MG63 (cell line): ENCODE measurements at regions not wholly inside any gene's neighbourhood (a gene's known extent, or its start where the extent isn't known, plus 50 kb on each side); places are given as distances from the start of the nearest gene placed in this dataset.
"Not testable (repeated sequence)": the region's sequence is repeated elsewhere in the genome, so short reads cannot be mapped to it uniquely, and the experiment has no call there.

Experiments used
- DNase-seq: peaks from one replicate; pipeline ENCODE4 v3.0.0-alpha.2; 2020
- H3K27me3 ChIP-seq: fragments of 250-450 bp; sonication (Bioruptor Pico); 2 replicates; pipeline ENCODE4 v1.5.1; 2020; ENCODE audit warnings: mild to moderate bottlenecking, moderate library complexity
- H3K36me3 ChIP-seq: fragments of 250-450 bp; sonication (Bioruptor Pico); 2 replicates; pipeline ENCODE4 v1.5.1; 2020; ENCODE audit warnings: mild to moderate bottlenecking, moderate library complexity
- H3K4me3 ChIP-seq: fragments of 250-450 bp; sonication (Bioruptor Pico); 2 replicates; pipeline ENCODE4 v1.5.1; 2020; ENCODE audit warnings: mild to moderate bottlenecking, moderate library complexity
- H3K9me3 ChIP-seq: fragments of 250-450 bp; sonication (Bioruptor Pico); 2 replicates; pipeline ENCODE4 v1.5.1; 2020; ENCODE audit warnings: mild to moderate bottlenecking, moderate library complexity

DNA sequence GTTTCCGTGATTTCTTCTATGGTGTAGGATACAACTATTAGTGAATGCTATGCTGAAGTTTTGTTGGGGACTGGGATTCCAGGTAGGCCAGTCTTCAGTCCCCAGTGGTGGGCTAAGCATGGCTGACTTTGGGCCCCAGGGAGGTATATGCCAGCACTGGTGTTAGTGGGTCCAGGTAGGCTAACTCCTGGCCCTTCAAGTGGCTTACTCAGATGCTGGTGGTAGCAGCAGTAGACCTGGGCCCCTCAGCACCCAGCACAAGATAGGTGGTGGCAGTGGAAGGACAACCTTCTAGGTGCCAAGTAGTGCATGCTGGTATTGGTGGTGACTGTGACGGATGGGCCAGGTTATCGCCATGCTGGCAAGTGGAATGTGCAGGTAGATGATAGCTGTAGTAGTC lies 955.1 kb downstream of the TMTC2 start:
- Histone ChIP-seq H3K4me3 (no peak overlapping the region), H3K9me3 (no peaks in the 10 kb centered on the region), H3K36me3 (no peaks in the 10 kb centered on the region), H3K27me3 (no peaks in the 10 kb centered on the region)
- DNase-seq = no peak

DNA sequence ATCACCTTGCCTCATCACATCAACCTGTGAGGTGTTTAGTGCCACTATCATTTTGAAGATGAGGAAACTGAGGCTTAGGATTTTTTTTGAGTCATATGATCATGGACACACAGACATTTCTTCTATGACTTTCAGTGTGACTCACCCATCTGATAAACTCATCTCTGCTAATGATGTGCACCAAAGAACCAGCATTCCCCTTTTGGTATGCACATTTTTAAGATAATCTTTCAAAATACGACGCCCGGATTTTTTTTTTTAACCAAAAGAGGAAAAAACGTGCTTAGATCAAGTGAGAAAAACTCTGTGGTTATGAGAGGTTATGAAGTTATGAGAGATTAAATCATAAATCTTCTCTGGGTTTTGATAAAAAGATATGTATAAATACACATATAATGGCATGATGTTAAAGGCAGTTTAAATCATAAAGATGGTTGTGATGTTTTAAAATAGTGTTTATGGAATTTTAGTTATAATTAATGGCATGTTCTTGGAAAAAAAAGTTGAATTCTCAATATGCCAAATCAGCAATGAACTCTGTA lies 948.1 kb downstream of the TMTC2 start:
- no peak for DNase-seq
- Histone ChIP-seq H3K27me3 (no peaks in the 10 kb centered on the region), H3K9me3 (no peaks in the 10 kb centered on the region), H3K4me3 (no peak overlapping the region), H3K36me3 (no peaks in the 10 kb centered on the region)

DNA sequence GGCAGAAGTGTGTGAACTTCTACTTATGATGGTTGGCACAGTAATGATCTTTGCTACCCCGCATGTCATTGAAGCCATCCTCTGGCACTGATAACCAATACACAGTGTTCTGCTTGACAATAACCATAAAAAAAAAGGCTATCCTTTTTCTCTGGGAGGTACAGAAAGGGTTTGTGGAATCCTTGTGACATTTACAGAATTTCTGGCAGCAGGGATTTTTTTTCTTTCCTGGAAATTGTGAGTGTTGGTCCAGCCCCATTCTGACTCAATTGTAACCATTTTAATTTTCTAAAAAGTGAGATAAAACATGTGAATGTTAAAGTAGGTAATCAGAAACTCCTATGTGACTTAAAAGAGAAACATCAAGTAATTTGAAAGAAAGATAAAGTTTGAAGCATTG lies 943.8 kb downstream of the TMTC2 start:
- H3K27me3 ChIP-seq = no peaks in the 10 kb centered on the region
- H3K9me3 ChIP-seq = no peaks in the 10 kb centered on the region
- H3K36me3 ChIP-seq = no peaks in the 10 kb centered on the region
- no peak for DNase-seq
- H3K4me3 ChIP-seq = no peak overlapping the region

DNA sequence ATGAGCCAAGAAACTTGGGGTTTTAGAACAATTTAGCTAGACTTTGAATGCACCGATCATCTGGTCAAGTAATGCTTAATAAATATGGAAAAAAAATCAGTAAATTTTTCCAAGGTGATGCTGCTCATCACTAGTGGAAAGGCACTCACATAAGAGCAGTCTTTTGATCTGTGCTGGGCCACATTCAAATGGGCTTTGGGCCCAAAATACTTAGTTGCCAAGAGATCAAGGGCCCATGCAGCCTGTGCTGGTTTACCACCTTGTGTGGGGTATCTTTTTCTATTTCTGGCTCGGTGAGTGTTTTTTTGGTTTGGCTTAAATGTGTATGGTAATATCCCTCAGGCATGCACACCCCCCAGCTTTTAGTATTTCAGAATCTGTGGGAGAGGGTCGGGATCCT lies 943.2 kb downstream of the TMTC2 start:
- no peak for DNase-seq
- no peaks in the 10 kb centered on the region for H3K27me3 ChIP-seq
- no peaks in the 10 kb centered on the region for H3K36me3 ChIP-seq
- H3K4me3 ChIP-seq = no peak overlapping the region
- H3K9me3 ChIP-seq = no peaks in the 10 kb centered on the region

DNA sequence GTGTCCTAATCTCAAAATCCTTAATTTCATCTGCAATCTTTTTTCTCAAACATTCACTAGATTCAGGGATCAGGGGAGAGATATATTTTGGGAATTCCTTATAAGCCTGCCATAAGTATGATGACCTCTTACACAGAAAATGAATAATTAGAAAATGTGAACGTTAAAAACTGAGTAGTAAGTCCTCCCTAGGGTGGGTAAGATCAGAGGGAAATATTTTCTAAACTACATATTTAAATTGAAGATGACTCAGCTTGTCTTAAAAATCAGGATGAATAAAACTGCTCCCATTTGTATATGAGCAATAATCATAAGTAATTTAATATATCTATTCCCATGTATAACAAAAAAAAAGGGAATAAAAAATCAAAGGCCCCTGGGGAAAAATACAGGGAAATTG lies 935.5 kb downstream of the TMTC2 start:
- Histone ChIP-seq H3K36me3 (no peaks in the 10 kb centered on the region), H3K27me3 (no peaks in the 10 kb centered on the region), H3K9me3 (no peaks in the 10 kb centered on the region), H3K4me3 (no peak overlapping the region)
- no peak for DNase-seq

DNA sequence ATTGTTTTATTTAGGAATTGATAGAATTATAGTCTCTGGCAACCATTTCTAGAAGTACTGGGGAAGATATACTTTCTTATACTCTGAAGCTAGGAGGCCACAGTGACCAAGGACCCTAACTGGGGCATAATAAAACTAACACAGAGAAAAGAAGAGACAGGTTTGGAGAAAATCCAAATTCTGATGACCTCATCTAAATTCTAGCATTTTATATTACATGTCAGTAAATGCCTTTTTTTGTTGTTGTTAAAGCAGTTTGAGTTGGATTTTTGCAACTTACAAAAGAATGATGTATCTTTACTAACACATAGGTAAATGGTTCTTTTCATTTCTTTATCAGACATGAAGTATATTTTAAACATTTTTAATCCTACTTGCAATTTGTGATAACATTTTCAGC lies 933.3 kb downstream of the TMTC2 start:
- Histone ChIP-seq H3K4me3 (no peak overlapping the region), H3K36me3 (no peaks in the 10 kb centered on the region)

DNA sequence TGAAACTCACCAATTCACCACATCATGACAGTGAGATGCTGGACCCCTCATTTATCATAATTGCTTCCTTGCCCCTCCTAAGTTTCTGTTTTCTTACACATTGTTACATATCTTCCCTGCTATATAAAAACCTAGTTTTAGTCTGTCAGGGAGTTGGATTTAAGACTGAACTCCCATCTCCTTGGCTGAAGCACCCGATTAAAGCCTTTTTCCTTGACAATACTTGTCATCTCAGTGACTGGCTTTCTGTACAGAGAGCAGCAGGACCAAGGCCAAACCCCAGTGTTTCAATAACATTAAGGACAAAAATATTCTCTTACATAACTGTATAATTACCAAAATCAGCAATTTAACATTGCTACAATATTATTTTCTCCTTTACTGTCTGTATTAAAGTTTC lies 928.4 kb downstream of the TMTC2 start:
- H3K36me3 ChIP-seq = no peaks in the 10 kb centered on the region
- H3K27me3 ChIP-seq = no peaks in the 10 kb centered on the region
- DNase-seq = no peak
- peaks cover 5% of the 10 kb centered on the region; the same call in 1 of the 2 replicates for H3K9me3 ChIP-seq
- H3K4me3 ChIP-seq = no peak overlapping the region

More for the DNA sequence above, 933.3 kb downstream of the TMTC2 start:
- no peaks in the 10 kb centered on the region; the same call in 1 of the 2 replicates for H3K9me3 ChIP-seq
- H3K27me3 ChIP-seq = no peaks in the 10 kb centered on the region
- no peak for DNase-seq

DNA sequence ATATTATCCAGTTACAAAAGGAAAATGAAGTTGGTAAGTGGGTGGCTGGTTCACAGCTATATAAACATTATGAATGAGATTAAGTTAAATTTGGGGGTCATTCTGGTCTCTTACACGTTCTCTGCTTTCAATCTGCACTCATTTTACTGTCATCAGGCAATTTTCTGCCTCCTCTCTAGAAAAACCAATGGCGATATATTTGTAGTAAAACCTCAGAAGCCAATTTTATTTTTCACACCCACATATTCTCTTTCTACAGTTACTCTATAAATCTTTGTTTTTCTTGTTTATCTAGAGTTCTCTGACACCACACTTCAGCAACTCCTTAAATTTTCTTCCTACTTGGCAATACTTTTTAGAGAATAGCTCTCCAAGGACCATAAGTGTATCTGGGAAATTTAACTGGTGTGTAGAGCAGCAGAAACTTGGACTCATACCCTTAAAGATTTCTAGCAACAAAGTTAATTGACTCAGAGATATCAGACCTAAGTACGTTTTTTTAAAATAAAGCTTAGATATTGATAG lies 926.9 kb downstream of the TMTC2 start:
- H3K36me3 ChIP-seq = no peaks in the 10 kb centered on the region
- H3K9me3 ChIP-seq = peaks cover 5% of the 10 kb centered on the region; the same call in 1 of the 2 replicates
- H3K27me3 ChIP-seq = no peaks in the 10 kb centered on the region
- DNase-seq = no peak
- H3K4me3 ChIP-seq = no peak overlapping the region

DNA sequence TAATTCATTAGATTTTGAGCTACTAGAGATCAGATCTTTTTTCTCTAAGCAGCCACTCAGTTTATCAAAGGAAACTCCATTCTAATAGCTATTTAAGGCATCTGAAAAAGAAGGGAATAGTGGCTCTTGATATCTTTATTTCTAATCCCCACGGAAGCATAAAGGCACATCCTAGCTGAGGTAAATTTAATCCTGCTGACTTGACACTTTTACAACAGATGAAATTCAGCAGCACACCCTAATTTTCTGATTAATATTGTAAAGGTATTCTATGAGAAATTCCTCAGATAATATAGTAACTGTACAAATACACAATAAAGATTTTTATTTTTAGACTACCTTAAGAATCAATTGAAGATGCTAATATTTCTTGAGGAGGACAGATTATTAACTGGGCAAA lies 916.4 kb downstream of the TMTC2 start:
- H3K27me3 ChIP-seq = no peaks in the 10 kb centered on the region
- H3K9me3 ChIP-seq = peaks cover 9% of the 10 kb centered on the region; the same call in 1 of the 2 replicates
- H3K4me3 ChIP-seq = no peak overlapping the region
- DNase-seq = no peak
- no peaks in the 10 kb centered on the region for H3K36me3 ChIP-seq

DNA sequence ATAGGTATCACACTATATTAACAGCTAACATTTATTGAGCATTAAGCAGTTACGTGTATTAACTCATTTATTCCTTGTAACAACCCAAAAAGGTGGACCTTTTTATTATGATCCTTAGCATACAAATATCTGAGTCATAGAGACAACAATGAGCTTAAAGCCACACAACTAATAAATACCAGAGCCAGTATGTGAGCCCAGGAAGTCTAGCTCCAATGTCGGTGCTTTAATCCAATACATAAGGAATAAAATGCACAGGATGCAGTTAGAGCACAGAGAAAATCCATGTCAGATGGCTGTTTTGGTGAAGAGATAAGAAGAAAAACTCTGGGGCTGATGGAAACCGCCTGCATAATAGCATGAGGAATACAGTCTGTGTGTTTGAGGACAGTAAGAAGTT lies 888.6 kb downstream of the TMTC2 start:
- no peak overlapping the region for H3K4me3 ChIP-seq
- no peaks in the 10 kb centered on the region for H3K27me3 ChIP-seq
- H3K36me3 ChIP-seq = no peaks in the 10 kb centered on the region
- no peaks in the 10 kb centered on the region for H3K9me3 ChIP-seq
- DNase-seq = no peak

DNA sequence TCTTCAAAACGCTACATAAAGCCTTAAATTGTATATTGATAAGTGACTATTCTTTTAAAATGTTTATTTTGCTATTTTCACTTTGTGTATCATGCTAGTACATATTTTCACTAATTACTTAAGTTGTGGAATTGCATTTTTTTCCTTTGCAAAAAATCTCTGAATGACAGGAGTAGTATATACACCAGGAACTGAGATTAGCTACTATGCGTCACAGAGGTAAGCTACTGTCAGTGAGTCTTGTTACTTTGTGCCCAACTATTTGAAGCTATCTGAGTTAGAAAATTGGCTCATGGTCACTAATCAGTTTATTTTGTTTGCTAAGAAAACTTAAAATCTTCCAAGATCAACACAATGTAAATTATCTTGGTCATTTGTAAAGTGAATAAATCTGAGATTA lies 887.4 kb downstream of the TMTC2 start:
- no peak overlapping the region for H3K4me3 ChIP-seq
- no peaks in the 10 kb centered on the region for H3K27me3 ChIP-seq
- no peaks in the 10 kb centered on the region for H3K9me3 ChIP-seq
- no peaks in the 10 kb centered on the region for H3K36me3 ChIP-seq
- no peak for DNase-seq

DNA sequence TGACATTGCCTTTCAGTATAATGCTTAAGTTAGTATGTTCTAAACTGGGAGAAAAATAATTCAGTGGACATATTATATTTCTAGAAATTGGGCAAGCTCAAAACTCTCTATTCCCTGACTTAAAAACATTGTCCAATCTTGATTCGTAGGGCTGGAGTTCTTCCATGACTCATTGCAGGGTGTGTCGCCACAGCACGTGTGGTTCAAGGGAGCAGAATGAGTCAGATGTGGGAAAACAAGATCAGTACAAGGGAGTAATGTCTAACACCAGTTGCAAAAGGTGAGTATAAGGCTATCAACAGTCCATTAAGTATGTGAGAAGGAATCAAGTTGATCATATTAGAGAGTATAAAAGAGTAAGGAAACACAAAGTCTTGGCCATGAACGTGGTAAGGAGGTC lies 887.0 kb downstream of the TMTC2 start:
- Histone ChIP-seq H3K27me3 (no peaks in the 10 kb centered on the region), H3K36me3 (no peaks in the 10 kb centered on the region), H3K4me3 (no peak overlapping the region), H3K9me3 (no peaks in the 10 kb centered on the region)
- peak; percentile 50 for DNase-seq

DNA sequence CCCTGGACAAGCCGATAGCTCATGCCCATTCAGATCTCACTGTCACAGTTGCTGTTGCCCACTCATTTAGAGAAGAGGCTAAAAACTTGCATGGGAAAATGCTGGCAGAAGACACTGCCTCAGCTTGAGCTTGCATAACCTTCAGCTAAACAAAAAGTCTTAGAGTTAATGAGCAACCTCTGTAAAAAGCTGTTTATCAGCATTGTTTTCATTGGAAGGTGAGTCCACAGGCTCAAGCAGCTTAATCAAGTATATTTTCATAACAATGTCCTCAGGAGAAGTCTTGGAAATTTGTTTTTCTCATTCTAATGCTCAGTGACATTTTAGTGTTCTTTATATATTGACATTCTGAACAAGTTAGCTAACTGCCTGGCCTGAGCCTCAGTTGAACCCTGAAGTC lies 872.9 kb downstream of the TMTC2 start:
- no peaks in the 10 kb centered on the region for H3K36me3 ChIP-seq
- no peak overlapping the region for H3K4me3 ChIP-seq
- H3K27me3 ChIP-seq = no peaks in the 10 kb centered on the region
- H3K9me3 ChIP-seq = no peaks in the 10 kb centered on the region
- no peak for DNase-seq

DNA sequence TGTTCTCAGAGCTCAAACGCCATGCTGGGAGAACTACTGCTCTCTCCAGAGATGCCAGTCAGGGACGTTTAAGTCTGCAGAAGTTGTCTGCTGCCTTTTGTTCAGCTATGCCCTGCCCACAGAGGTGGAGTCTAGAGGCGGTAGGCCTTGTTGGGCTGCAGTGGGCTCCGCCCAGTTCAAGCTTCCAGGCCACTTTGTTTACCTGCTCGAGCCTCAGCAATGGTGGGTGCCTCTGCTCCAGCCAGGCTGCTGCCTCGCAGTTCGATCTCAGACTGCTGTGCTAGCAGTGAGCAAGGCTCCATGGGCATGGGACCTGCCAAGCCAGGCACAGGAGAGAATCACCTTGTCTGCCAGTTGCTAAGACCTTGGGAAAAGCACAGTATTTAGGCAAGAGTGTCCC lies 869.3 kb downstream of the TMTC2 start:
- H3K27me3 ChIP-seq, H3K4me3 ChIP-seq, H3K9me3 ChIP-seq, H3K36me3 ChIP-seq, DNase-seq: not testable (repeated sequence)

DNA sequence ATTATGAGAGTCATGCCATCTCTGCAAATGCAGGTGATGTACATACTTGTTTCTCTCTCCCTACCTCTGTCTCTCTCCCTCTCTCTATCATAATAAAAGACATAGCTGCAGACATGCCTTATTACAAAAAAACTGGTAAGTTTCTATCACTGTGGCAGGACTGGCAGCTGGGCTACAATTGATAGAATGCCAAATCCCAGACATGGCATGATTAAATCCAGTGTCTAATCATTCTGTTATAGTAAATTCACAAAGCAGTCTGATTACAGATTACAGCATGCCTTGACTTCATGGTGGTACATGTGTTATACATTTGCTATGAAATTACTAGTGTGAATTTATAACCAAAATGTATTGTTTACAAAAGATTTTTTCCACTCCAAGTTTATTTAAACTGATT lies 854.7 kb downstream of the TMTC2 start:
- Histone ChIP-seq H3K27me3 (no peaks in the 10 kb centered on the region), H3K9me3 (no peaks in the 10 kb centered on the region), H3K36me3 (no peaks in the 10 kb centered on the region), H3K4me3 (no peak overlapping the region)
- no peak for DNase-seq

DNA sequence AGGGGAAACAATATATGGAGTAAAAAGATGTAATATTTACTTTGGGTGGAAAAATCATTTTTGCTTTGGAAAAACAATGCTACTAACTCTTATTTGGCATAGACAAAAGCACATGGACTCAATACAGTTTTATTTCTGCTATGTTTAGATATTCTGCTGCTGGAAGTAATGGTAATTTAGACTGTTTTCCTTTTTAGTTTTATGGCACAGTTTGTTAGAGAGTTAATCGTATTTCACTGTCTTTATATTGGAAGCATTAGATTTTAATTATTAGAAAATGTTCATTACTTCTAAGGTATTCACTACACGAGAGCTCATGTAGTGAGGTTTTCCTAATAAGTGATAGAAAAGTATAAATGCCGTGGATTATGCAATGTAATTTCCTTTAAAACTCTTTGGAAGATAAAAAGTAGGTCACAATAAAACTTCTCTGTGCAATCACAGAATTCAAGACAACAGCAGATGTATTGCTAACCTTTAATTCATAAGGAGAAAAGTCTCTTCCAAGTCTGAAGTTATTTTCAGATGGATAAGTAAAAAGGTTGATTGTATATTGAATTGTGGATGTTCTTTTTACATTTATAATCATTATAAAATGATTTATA lies 851.8 kb downstream of the TMTC2 start:
- H3K4me3 ChIP-seq = no peak overlapping the region
- no peaks in the 10 kb centered on the region for H3K27me3 ChIP-seq
- no peaks in the 10 kb centered on the region for H3K36me3 ChIP-seq
- no peak for DNase-seq
- H3K9me3 ChIP-seq = no peaks in the 10 kb centered on the region

DNA sequence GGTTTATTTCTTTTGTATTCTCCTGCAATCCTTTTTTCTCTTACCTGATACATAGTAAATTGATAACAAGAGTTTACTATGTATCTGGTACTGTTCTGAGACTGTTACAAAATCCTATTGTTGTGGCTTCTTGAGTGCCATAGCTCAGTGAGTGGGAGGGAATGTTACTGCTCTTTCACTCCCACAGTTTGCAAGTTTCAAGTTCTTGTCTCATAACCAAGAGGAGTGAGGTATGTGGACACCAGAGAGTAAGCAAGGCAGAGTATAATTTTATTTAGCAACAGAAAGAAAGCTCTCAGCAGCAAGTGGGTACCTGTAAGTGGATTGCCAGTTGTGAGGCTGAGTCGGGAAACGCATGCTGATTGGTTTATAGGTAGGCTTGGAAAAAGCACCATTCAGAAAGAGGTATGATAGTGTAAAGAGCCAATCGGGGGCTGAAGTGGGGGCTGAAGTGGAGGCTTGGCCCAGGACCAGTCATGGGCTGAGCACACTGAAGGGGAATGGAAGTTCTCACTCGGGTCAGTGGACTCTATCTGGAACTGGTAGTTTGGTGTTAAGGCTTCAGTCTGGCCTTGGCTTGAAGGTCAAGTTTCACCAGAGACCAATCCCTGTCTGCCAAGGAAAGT lies 850.8 kb downstream of the TMTC2 start:
- no peak for DNase-seq
- no peaks in the 10 kb centered on the region for H3K9me3 ChIP-seq
- no peaks in the 10 kb centered on the region for H3K27me3 ChIP-seq
- H3K36me3 ChIP-seq = no peaks in the 10 kb centered on the region
- no peak overlapping the region for H3K4me3 ChIP-seq

DNA sequence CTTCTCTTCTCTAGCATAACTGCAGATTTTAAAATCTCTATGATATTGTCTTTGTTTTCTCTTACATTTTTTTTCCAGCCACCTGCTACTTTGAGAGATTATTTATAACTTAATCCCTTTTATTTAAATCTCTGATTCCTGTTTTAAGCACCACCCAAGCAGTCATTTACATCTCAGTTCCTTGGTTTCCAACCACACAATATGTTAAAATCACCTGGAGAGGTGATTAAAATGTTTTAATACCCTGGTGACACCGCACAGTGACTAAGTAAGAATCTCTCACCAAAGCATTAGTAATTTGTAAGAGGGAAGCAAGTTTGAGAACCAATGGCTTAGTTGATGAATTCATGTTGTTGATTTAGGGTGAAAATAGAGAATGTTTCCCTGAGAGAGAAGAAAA lies 849.8 kb downstream of the TMTC2 start:
- Histone ChIP-seq H3K36me3 (no peaks in the 10 kb centered on the region), H3K27me3 (no peaks in the 10 kb centered on the region), H3K4me3 (no peak overlapping the region), H3K9me3 (no peaks in the 10 kb centered on the region)
- no peak for DNase-seq
